HEK293T (cell line): ENCODE measurements at regions not wholly inside any gene's neighbourhood (a gene's known extent, or its start where the extent isn't known, plus 50 kb on each side); places are given as distances from the start of the nearest gene placed in this dataset.

ENCODE experiments used
- BHLHE40 ChIP-seq: fragments of 450-650 bp; IDR thresholded peaks from 2 replicates; pipeline ENCODE4 v1.6.1; 2016; ENCODE audit warnings: mild to moderate bottlenecking, moderate library complexity, borderline replicate concordance
- CTBP1 ChIP-seq: fragments of 450-650 bp; IDR thresholded peaks from 2 replicates; pipeline ENCODE4 v1.6.1; 2016; ENCODE audit warnings: borderline replicate concordance
- FOXA1 ChIP-seq: fragments of 450-650 bp; IDR thresholded peaks from 2 replicates; pipeline ENCODE4 v1.6.1; 2016; ENCODE audit warnings: mild to moderate bottlenecking
- HDGF ChIP-seq: fragments of 450-650 bp; IDR thresholded peaks from 2 replicates; pipeline ENCODE4 v1.6.1; 2017; ENCODE audit warnings: antibody characterized with exemption, borderline replicate concordance
- L3MBTL2 ChIP-seq: fragments of 450-650 bp; conservative IDR thresholded peaks from 2 replicates; pipeline ENCODE4 v1.6.1; 2016; ENCODE audit warnings: mild to moderate bottlenecking
- NFRKB ChIP-seq: fragments of 450-650 bp; IDR thresholded peaks from 2 replicates; pipeline ENCODE4 v1.6.1; 2016; ENCODE audit warnings: mild to moderate bottlenecking, moderate library complexity
- SP1 ChIP-seq: fragments of 450-650 bp; IDR thresholded peaks from 2 replicates; pipeline ENCODE4 v1.6.1; 2017
- TARDBP ChIP-seq: fragments of 450-650 bp; IDR thresholded peaks from 2 replicates; pipeline ENCODE4 v1.6.1; 2016
- ZNF384 ChIP-seq: fragments of 450-650 bp; IDR thresholded peaks from 2 replicates; pipeline ENCODE4 v1.6.1; 2016

DNA sequence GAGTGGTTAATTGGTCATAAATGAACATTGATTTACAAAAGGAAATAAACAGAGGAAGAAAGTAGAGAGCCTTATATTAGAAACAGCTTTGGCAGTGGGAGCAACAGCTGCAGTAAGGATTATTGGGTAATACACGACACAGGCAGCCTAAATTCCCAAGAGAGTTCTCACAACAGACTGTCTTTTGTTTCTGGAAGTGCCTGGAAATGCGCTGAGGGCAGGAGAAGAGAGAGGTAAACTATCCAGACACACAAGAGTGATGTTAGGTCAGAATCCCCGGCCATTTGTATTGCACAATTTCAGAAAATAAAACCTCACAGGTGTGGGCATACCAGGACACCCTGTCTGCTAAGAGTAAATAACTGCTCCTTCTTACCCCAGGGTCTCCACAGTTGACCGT, 450.4 kb upstream of the CTNND2 start:
- no peak for TF ChIP-seq BHLHE40
- TF ChIP-seq L3MBTL2, result no peak
- no peak for TF ChIP-seq NFRKB
- no peak for TF ChIP-seq FOXA1
- no peak for TF ChIP-seq HDGF
- no peak for TF ChIP-seq CTBP1
- no peak for TF ChIP-seq SP1
- no peak for TF ChIP-seq ZNF384
- TF ChIP-seq TARDBP, result no peak
